Stimulated activated CD4-positive, alpha-beta T cell treated with anti-CD3 and anti-CD28 coated beads, Interleukin-4, amount 100 ng/mL, for 24 hours (primary cell): ENCODE measurements at regions not wholly inside any gene's neighbourhood (a gene's known extent, or its start where the extent isn't known, plus 50 kb on each side); places are given as distances from the start of the nearest gene placed in this dataset.
"Not testable (repeated sequence)": the region's sequence is repeated elsewhere in the genome, so short reads cannot be mapped to it uniquely, and the experiment has no call there.

Experiments
- DNase-seq: peaks from one replicate; pipeline ENCODE4 v3.0.0-alpha.2; 2020

DNA sequence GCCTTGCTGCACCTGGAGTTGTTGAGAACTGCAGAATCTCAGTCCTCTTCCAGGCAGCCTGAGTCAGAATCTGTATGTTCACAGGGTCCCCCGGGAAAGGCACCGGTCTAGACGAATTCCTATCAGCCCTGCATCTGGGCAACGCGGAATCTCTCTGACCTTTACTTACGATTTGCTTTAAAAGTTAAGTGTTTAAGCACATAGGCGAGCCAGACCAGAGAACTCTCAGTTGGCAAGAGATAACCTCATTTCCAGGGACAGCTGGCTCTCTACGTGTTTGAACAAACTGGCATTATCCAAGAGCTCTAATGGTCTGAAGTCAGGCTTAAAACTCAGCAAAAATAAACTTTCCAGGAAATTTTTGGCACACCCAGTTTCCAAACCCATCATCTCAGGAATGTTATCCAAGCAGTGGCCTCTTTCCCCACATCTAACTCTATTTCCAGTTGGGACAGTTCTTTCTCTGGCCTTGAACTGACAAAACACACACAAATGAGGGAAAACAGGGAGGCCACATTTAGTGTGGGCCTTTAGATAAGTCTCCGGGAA lies 53.4 kb downstream of the HES1 start:
- DNase-seq = no peak

DNA sequence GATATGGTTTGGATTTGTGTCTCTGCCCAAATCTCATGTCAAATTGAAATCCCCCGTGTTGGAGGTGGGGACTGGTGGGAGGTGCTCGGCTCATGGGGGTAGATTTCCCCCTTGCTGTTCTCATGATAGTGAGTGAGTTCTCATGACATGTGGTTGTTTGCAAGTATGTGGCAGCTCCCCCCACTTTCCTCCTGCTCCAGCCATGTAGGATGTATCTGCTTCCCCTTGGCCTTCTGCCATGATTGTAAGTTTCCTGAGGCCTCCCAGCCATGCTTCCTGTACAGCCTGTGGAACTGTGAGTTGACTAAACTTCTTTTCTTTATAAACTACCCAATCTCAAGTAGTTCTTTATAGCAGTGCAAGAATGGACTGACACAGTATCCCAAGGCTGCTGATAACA lies 55.9 kb downstream of the HES1 start:
- DNase-seq = not testable (repeated sequence)

DNA sequence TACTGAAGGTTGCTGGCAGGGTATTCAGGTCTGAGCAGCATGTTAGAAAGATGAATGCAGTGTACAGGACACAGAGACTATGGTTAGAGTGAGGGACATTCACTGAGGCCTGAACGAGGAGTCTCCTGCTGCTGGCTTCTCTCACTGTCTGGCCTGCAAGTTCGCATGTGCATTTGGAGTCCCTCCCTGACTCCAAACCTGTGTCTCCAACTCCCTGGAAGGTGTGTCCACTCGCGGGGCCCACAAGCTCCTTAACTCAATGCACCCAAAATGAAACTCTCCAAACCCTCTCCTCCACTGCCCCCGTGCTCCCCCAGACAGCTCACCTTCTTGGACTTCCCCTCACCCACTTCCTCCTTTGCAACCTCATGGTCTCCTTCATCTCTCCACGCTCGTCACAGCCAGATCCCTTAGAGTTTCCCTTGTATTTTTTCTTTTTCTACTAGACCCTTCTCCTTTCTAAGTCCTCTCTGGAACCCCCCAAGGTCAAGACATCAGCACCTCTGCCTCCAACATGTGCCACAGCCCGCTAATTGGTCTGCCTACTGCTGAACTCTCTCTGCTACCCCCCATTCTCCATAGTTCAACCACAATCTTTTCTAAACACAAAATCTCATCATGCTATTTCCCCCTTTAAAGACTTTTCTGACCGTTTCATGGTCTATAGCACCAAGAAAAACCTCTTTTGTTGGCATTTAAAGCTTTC lies 58.3 kb downstream of the HES1 start:
- no peak for DNase-seq

DNA sequence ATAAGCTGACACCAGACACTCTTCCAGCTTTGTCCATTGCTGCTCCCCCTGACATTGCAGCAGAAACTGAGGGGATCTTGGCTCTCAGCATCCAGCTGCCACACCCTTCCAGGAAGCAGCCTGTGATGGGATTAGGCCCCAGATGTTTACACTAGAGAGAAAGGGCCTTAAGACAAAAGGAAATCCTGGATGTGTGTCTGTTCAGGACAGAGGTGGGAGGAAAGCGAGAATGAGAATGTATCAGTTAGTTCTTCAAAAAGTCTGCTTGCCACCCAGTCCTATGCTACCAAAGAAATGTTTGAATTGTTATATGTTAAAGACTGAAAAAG lies 58.8 kb downstream of the HES1 start:
- DNase-seq = no peak

DNA sequence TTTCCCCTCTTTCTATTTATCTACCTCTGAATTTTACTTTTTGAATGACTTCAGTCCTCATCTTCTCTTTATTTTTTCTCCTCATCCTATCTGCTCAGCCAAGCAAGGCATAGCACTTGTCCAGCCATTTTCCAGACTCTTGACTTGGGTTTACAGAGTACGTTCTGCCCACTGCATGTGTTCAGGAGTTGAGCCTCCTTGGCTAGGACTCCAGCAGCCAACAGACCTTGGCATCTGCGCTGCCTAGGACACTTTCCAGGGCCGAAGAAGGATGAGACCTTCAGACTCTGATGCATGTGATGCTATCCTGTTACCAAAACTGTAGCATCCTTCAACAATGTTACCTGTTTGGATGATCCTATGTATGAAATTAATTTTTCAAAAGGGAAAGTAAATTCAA lies 59.7 kb downstream of the HES1 start:
- DNase-seq = no peak

DNA sequence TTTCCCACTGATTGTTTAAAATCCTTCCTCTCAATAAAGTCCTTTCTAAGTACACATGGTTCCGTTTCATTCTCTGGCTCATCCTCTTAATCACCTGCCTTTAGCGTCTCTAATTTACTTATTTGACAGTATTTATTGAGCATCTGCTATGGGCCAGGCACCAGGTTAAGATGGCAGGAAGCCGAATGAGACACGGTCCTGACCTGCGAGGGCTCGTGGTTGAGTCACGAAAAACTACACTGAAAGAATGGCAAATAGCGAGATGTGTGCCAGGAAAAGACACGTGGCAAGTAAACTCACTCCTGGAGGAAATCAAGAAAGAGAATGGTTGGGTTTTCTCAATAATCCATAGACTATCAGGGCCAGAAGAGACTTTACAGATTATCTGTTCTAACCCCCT lies 60.9 kb downstream of the HES1 start:
- no peak for DNase-seq

DNA sequence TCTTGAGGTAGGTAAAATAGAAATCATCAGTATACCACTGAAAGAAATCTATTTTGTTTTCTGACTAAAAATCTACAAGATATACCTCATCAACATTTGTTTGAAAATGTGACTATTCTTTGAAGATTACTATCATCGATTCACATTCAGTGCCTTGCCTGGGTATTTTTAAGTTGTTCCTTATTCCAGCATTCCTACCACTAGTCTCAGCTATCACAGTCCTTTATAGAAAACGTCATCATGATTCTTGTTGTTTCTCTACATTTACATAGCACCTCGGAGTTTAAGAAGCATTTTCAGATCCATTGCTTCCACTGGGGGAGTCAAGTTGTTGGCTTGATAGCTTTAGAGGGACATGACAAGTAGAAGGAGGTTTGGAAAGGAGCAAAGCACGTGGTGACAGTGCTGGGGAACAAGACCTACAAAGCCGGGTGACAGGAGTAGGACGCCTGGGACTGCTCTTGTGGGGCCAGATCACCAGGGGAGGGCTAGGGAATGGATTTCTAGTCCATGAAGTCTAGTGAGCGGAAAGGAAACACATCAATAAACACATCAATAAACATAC lies 61.5 kb downstream of the HES1 start:
- no peak for DNase-seq

DNA sequence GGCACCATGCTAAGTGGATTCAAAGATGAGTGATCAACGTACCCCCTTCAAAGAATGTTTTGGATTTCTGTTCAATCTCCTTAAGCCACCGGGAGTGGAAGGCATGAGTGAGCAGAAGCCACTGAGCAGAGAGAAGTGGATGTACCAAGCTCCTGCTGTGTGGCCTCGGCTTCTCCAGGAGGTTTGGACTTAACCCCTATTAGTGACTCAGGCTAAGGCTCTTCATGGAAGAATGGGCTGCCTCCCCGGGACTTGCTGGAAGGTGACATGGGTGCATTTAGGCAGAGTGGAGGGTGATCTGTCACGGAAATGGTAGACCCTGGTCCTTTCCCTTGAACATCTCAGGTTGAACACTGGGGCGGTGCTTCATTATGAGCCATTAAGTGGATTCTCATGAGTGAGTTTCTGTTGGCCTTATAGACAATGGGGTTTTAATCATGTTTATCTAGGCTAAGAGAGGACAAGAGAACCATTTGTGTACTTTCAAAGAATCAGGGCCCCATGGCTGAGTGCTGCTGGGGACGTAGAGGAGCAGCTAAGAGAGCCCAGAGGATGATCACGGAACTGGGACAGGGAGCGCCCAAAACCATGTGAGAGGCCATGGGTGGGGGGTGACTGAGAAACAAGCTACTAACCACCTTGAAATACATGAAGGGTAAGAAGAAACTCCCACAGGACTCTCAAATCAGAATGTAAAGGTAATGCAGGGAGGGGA lies 62.2 kb downstream of the HES1 start:
- DNase-seq = no peak

DNA sequence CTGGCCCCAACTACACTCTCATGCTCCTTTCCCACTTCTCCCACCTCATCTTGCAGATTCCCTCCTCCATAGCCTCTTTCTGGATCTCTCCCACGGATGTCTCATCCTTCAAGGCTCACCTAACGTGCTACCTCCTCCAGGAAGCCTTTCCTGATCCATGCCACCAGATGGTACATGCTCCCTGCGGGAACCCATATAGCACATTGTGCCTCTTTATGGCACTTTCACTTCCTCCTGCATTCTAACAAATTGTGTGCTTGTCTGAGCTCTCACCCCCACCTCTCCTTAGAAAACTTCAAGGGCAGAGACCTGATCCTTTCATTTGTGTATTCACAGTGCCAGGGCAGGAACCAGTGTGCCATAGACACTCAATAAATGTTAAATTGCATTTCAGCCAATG lies 63.0 kb downstream of the HES1 start:
- no peak for DNase-seq

DNA sequence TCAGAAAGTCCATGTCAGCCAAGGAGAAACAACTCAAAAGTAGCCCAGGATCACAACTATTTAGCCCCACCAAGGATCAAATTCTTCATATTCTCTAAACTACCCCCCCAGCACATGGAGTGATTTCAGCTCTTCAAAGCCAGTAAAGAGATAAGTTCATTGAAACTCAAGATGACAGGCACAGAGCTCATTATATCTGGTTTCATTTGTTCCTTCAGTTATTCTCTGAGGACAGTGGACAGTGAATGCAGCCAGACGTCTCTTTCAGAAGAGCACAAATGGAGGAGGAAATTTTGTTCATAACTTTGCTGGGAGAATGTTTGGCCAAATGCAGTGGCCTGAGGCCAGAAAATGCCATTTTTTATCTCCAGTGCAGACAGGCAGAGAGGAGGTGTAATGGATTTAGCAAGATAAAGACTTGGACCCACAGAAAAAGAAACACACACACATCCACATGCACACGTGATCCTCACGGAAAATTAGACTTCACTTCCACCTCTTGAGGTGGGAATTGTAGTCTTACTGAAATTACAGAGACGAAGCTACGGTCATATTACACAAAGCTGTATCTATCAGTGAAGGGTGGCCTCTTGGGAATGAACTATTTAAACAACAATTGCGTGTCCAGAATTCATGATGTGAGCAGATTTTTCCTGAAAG lies 64.6 kb downstream of the HES1 start:
- no peak for DNase-seq

DNA sequence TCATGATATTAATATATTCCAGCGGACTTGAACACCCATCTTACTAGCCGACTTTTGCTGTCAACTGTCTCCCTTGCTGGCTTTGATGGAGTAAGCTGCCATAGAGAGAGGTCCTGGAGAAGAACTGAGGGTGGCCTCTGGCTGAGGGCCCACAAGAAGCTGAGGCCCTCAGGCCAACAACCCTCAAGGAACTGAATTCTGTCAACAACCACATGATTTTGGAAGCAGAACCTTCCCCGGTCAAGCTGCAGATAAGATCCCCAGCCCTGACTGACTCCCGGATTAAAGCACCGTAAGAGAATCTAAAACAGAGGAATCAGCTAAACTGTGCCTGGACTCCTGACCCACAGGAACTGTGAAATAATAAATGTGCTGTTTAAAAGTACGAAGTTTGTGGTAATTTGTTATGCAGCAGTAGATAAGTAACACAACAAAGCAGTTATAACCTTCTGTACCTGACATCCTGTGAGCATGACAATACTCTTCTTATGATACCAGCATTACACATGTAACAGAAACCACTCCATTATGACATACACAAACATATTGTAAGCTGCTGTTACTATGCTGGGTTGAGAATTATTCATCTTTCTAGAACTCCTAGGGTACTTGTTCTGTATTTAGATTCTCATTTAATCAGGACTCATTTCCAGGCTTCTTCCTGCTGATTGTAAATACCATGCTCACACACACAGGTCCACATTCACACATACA lies 66.2 kb downstream of the HES1 start:
- DNase-seq = no peak

DNA sequence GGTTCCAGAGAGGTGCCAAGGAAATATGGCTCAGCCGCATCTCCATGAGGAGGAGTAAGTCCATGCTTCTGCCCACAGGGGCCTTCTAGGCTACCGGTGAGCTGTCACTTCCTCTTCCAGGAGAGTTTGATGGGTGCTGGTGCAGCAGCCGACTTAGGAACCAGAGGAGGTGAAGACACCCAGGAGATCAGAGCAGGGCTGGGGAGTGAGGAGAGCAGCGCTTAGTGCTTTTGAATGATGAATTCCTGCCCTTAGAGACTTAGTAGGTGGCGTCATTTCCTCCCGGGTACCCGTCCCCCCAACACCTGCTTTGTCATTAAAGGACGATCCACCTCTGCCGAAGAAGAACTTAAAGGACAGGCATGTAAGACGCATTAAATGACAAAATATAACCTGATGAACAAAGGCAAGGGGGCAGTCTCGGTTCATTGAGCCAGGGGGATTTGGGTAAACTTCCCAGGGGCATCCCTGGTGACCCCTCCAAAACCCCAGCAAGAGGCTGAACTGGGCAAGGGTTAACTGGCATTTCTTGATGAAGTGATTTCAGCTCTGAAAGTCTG lies 67.6 kb downstream of the HES1 start:
- DNase-seq = peak; percentile 13

DNA sequence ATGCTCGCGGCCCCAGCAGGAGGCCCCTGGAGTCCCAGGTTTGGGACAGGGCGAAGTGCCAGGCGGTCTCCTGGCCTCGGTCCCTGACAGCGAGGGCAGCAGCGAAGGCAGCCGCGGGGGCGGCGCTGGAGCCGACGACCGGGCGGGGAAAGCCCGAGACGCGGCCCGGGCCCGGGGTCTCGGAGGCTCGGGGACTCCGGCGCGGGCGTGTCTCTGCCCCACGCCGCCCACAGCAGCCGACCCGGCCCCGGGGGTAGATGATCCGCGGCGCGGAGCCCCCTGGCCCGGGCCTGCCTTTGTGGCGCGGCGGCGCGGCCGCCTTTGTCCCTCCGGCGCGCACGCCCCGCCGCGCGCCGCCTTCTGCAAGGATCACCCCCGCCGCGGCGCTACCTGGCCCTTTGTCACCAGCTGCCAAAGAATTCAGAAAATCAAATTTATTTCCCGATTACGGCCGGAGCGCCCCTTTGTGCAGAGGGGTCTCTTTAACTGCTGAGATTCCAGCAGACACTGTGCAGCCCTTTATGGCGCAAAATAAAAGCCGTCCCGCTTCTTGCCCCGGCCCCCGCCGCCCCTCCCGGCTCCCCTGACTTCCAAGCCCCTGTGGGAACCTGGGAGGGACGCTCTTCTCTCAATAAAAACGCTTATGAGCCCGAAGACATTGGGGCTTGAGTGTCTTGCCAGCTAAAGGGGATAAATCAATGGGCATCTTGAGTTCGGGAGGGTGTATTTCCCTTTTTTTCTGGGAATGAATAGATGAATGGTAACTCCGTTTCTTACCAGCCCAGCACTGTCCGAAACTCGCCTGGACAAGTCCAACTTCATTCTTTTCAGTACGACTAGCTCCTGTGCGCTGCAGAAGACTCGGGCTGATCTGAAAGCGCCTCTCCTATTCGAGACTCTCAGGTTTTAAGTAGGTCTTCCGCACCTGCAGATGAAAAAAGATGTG lies 68.4 kb downstream of the HES1 start:
- DNase-seq = no peak

DNA sequence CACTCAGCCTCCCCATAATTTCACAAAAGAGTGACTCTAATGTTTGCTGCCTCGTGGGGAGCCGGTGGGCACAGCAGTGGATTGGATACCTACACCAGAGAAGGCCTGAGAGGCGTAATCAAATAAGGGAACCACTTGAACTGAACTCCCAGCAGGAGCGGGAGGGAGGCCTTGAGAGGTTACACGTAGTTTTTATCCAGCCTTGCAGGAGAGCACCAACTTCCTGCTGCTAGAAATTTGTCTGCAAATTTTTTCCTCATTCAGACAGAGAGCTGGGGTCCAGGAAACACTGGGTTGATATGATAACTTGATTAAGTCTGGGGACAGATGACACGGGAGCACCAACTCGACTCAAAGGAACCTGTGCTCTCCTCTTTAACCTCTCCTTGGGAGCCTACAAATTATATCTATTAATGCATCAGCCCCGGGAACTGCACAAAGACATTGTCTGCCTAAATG lies 69.8 kb downstream of the HES1 start:
- DNase-seq = peak; percentile 16

DNA sequence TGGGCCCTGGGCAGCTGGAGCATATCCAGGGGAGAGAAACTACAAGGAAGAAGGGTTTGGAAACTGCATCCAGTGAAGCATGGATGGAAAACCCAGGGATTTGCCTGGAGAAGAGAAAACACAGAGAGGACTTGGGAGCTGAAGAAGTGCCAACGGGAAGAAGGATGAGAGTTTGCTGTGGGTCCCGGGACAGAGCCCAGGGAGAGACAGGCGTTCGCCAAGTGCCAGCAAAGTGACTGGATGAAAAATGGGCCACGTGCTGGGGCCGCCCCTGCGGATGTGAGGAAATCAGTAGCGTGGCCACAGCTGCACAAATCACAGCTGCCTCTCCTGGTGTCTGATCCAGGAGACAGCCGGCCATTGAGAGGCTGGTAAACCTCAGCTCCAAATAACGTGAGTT lies 70.4 kb downstream of the HES1 start:
- DNase-seq = no peak

DNA sequence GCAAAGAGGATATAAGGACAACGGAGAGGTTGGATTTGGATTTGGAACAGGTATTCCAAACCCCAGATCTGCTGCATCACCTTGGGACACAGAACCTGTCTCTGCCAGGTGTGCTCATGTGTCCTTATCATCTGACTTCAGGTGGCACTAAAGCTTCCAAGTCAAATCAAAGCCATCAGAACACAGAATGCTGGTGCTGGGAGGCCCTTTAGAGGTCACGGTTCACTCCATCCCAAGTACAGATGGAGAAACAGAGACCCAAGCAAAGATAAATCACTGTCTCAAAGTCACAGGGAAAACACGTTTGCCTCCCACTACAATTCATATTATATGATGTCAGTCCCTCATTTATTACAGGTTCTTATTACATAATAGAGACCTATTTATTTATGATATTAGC lies 72.8 kb downstream of the HES1 start:
- no peak for DNase-seq

DNA sequence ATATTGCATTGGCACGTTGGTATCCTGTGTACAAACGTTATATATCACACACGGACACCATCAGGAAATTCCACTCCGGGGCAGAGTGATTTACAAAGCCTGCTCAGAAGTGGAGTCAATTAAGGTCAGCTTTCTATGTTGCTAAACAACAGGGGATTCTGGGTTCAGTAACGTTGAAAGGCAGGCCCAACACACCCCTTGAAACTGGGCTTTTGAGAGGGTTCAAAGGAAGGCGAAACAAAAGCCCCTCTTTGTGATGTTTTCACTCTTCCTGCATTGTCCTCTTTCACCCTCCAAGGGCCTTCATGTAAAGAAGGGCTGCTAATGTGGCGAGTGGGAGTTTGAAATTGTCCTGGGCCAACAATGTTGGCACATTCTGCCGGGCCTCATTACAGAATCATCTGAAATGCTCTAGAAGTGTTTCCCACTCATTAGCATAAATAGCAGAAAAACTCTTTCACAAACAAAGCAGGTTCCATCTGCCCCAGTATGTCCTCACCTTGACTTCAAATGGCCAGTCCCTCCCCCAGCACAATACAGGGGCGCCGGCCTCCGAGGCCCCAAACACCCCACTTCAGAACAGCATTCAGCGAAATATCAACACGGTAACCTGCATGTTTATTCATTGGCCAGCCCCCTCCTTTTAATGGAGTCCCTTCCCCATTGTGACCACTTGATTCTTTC lies 76.4 kb downstream of the HES1 start:
- DNase-seq = no peak

DNA sequence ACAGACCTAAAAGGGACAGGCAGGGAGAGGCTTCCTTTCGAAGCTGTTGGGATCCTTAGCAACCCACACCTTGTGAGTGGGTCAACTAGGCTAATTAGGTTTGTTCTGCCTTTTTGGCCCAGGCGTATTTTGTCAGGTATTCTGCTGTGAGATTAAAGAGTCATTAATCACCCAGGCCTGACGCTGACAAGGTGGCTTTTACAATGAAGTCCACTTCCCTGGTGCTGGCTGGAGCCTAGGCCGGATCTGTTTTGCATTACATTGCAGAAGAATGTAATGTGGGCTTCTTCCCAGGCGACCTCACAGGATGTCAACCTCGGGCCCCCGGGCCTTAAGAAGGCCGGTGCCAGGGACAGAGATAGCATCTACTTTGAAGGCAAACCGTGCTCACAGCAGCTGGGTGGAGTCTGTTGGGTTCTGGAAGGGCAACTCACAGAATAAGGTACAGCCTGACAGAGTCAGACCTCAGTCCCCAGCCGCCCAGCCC lies 76.9 kb downstream of the HES1 start:
- no peak for DNase-seq

DNA sequence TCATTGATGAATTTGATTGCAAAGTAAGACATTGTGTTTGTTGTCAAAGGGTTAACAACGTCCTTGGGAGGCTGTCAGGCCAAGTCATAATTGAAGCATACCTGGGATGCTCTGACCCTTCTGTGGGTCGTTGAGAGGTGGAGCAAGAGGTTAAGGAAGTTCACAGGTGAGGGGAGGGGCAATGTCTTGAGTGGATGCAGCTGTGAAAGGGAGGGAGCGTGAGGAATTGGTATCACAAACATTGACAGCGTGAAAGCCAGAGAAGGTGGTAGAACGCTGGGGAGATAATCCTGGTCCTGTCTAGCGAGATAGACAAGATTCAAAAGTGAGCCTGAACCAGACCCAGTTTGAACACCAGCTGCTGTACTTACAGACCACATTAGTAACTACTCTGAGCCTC lies 79.4 kb downstream of the HES1 start:
- no peak for DNase-seq

DNA sequence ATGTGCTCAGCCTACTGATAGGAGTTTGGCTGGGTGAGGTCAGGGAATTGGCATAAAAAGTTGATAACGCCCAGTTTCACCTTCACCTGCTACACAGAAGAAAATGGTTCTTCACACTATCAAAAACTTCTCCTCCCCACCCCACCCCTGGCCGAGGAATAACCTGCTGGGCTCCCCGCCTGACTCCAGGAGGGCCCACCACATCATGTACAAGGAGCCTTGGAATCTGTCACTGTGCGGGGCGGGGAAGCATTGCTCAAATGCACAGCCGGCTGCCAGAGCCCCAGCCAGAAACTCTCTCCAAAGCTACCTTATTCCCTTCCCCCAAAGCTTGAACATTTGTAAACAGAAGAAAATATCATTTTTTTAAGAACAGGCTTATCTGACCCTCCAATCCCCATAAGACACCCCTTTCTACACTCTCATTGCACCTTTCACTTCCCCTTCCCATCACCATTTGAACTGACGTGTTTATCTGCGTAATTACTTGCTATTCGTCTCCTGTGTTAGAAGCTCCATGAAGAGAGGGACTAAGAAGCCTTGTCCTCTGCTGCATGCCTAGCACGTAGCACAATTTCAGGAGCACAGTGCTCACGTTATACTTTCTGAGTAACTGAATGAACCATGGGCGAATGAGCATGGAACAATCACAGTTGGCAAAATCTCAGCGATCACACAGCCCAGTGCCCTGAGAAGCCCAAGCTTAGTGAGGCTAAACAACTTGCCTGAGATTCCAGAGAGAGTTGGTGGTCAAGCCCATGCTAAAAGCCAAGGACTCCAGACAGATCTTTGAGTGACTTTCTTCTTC lies 82.9 kb downstream of the HES1 start:
- no peak for DNase-seq
